GM18873 (cell line): ENCODE measurements at regions not wholly inside any gene's neighbourhood (a gene's known extent, or its start where the extent isn't known, plus 50 kb on each side); places are given as distances from the start of the nearest gene placed in this dataset.
"Not testable (repeated sequence)": the region's sequence is repeated elsewhere in the genome, so short reads cannot be mapped to it uniquely, and the experiment has no call there.

Source experiments
- ATAC-seq: cut with Tn5 transposase; IDR thresholded peaks from one replicate; pipeline ENCODE4 v1.9.1; 2021; ENCODE audit warnings: mild to moderate bottlenecking, moderate library complexity, moderate number of reproducible peaks; ENCODE audit not compliant: unreplicated experiment, low FRiP score

DNA sequence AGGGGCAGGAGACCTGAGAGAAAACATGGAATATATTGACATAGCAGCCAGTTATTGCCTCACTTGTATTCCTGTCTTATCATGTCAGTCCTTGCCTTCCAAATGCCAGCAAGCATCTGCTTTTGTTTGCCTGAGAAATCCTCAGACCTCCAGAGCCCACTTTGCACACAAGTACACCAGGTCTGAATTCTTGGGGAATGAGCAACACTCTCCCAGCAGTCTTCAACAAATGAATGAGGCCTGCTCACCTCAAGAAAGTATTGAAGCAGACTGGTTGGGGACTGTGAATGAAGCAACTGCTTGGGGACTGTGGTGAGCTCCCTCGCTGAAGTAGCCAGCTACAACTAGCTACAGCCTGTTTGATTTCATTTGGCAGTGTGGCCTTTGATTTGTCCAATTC is 172.8 kb upstream of the SPTLC3 start:
- no peak for ATAC-seq

DNA sequence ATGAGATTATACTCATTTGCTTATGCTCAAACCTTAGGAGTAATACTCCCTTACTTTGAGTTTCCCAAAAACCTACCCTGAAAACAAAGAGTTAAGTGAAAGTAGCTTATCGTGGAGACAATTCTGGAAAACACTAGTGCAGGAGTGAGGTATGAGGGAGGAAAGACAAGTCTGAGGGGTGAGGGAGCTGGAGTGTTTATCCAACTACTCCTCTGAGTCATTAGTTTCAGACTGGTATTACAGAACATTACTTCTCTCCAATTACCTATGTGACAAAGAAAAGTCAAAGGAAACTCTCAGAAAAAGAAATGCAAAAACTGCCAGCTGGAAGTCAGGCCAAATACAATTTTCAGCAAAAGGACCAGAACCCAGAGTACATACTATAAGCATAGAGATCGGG is 171.1 kb upstream of the SPTLC3 start:
- no peak for ATAC-seq

- ATAC-seq, result no peak
Measured at GRCh38 chr20:12838261-12838866, 170.4 kb upstream of the SPTLC3 start.

DNA sequence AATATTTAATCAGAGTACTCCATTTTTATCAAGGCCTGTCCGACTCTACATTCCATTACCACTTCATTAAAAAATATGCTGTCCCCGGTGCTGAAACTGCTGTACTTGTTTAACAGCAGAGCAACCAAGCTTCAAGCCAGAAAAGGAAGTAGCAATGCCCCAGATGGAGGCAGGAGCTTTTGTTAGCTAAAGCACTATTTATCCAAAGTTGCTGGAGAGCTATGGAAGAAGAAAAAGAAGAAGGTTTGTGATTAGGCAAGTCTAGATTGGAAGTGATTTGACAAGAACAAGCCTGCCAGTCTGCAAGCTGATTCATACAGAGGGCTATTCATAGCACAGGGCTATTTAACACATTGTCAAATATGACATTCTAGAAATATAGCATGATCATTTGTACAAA is 160.9 kb upstream of the SPTLC3 start:
- ATAC-seq, result no peak

DNA sequence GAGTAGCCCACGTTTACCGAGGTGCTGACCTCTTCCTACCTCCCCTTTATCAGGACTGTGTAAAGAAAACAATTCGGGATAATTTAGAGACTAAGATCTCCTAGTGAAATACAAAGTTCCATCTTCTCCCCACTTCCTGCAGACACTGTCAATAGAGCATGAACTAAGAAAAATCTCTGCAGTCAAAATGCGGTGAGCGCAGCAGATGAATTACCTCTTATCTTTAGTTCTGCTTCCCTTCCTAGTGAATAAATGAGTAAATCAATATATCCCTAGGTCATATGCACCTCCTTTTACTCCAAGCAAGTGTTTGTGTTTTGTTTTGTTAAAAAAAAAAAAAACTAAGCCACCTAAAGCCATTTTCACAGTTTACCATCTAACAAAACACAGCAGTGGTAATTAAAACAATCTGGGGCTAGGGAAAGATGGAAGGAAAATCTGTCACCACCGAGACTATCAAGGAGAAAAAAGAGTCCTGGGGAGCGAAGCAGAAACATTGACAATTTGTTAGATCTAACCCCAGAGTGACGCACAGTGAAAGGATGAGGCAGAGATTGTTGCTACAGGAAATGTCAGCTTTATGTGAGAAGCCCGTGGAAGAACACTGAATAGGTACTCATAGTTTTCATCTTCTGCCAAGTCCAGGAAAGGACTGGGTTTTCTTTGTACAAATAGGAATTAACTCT is 159.4 kb upstream of the SPTLC3 start:
- ATAC-seq, result no peak

GRCh38 chr20:12857643-12858042 is 151.1 kb upstream of the SPTLC3 start:
- not testable (repeated sequence) for ATAC-seq

DNA sequence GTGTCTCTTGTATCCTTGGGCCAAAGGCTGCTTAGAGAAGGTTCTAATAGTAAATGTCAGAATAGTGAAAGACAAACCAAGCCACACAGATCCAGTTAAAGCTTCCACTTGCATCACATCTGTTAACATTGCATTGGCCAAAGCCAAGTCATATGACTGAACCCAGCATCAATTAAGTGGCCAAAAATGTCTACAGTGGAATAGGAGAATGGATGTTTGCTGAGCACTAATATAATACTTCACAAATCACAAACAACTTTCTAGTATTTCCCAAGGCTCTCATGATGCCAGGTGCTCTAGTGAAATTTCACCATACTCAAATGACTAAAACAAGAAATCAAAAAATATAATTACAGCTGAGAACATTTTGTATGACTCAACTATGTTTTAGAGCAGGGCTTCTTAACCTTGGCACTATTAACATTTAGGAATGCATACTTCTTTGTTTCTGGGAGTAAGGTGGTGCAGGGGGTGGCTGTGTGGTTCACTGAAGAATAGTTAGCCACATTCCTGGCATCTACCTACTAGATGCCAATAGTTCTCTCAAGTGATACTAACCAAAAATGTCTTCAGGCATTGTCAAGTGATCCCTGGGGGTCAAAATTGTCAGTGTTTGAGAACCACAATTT is 148.0 kb upstream of the SPTLC3 start:
- ATAC-seq, result no peak

DNA sequence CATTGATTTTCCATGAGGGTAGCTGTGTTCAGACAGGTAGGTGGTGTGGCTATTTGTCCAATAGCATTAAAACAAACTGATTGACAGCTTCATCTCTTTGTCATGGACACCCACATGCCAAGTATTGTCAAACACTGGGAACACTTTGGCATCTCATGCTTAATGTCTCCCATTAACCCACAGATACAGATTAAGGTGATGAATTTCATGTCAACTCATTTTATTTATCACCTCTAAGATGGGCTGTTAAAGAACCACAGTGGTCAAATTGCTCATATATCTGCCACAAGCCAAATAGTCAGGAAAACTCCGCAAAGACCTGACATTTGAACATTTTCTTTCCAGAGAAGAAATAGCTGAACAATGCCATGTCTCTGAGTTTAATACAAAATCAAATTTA is 139.1 kb upstream of the SPTLC3 start:
- ATAC-seq, result no peak

DNA sequence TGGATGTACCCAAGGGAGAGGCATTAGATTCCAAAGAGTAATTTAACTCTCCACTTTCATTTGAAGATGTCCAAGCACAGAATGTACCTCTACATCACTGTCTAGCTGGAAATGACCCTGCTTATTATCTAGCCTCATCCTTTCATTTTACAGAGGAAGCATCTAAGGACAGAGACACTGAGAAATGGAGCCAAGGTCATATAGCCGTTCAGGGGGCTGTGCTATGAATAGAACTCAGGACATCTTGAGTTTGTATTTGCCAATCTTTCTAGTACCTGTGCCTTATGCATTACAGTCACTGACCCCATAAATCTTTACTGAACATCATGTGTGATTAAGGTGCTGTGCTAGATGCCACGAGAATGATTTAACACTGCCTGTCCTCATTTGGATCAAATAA is 138.2 kb upstream of the SPTLC3 start:
- no peak for ATAC-seq

GRCh38 chr20:12874933-12875332 is 133.8 kb upstream of the SPTLC3 start:
- no peak for ATAC-seq

- no peak for ATAC-seq
Measured at GRCh38 chr20:12875510-12875909, 133.3 kb upstream of the SPTLC3 start.

- no peak for ATAC-seq
Measured at GRCh38 chr20:12882832-12883506, 125.8 kb upstream of the SPTLC3 start.

DNA sequence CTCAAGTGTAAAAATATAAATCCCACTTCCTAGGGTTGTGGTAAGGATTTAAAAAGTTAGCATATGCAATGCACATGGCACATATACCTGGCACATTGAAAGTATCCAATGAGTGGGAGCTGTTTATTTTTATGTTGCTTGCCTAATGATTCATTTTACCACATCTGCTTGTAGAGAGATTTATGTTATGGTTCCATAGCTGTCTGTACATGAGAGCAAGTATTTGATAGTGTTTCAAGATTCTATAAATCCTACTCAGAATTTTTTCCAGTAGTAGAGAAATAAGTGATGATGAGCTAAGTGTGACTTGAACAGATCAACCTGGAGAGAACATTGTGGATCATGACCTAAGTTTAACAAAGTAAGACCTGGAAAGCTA is 125.3 kb upstream of the SPTLC3 start:
- ATAC-seq, result no peak

- no peak for ATAC-seq
Measured at GRCh38 chr20:12886618-12887363, 122.0 kb upstream of the SPTLC3 start.

DNA sequence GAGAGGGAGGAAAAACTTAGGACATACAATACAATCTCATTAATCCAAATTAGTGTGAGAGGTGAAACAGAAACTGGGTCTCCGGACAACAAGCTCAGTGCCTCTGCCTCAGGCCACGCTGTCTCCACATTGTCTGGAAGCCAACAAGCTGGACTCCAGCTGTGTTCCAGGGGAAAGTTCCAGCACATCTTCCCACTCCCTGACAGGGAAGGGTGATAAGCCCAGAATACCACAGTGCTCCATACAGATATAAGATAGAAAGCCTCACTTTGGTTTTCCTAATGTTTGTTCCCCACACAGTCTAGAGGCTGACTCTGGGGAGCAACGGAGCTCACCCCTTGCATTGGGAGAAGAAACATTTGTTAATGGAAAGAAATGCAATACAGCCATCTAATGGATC is 117.1 kb upstream of the SPTLC3 start:
- no peak for ATAC-seq

DNA sequence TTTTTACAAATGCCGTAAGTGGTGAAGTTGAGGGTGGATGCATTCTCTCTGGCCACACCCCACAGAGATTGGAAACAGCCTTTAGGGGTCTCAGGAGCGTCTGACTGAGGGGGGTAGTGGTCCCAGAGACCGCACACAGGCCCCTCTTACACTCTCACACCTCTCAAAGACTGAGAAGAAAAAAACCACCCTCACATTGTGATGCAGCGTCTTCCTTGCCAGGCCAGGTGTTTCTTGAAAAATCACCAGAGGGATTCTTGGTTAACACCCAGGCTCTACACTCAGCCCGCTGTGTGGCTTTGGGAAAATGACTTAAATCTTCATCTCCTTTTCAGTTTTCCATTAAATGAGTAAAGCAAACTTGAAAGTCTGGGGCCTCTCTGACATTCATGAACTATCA is 115.8 kb upstream of the SPTLC3 start:
- no peak for ATAC-seq

GRCh38 chr20:12893653-12894052 is 115.1 kb upstream of the SPTLC3 start:
- ATAC-seq, result no peak

- no peak for ATAC-seq
Measured at GRCh38 chr20:12894089-12894488, 114.7 kb upstream of the SPTLC3 start.

- ATAC-seq, result no peak
Measured at GRCh38 chr20:12896180-12896579, 112.6 kb upstream of the SPTLC3 start.

- no peak for ATAC-seq
Measured at GRCh38 chr20:12902992-12903391, 105.8 kb upstream of the SPTLC3 start.

DNA sequence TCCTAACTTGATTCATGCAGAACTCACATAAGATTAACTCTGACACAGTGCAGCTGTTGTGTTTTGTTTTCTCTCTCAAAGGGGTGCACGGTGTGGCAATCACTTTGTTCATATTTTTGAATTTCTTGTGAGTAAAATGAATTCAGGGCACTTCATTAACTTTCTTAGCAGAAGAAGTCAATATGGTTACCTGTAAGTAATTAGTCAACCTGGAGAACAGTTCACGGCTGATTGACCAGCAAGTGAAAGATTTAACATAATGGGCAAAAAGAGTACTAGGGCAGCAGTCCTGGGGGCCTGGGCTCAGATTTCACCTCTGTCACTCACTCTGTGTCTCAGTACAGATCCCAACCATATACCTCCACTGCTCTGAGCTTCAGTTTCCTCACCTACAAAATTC is 102.4 kb upstream of the SPTLC3 start:
- no peak for ATAC-seq
